HG03460 (cell line): ENCODE measurements at regions not wholly inside any gene's neighbourhood (a gene's known extent, or its start where the extent isn't known, plus 50 kb on each side); places are given as distances from the start of the nearest gene placed in this dataset.

ENCODE experiments used
- ATAC-seq: cut with Tn5 transposase; IDR thresholded peaks from one replicate; pipeline ENCODE4 v1.9.1; 2021; ENCODE audit not compliant: unreplicated experiment

- no peak for ATAC-seq
Measured at GRCh38 chr6:155519176-155519738, 63.6 kb upstream of the NOX3 start.

GRCh38 chr6:155517294-155517693, 61.7 kb upstream of the NOX3 start:
- no peak for ATAC-seq

GRCh38 chr6:155510879-155511278, 55.2 kb upstream of the NOX3 start:
- ATAC-seq = no peak

- ATAC-seq = no peak
Measured at GRCh38 chr6:155509743-155510475, 54.3 kb upstream of the NOX3 start.

GRCh38 chr6:155505608-155505989, 50.0 kb upstream of the NOX3 start:
- no peak for ATAC-seq
